ENCODE measurements at regions not wholly inside any gene's neighbourhood (a gene's known extent, or its start where the extent isn't known, plus 50 kb on each side); places are given as distances from the start of the nearest gene placed in this dataset.

GRCh38 chr4:22921936-22922335 lies 229.2 kb downstream of the GBA3 start (continued):
- TF ChIP-seq HNRNPUL1 (IDR thresholded peaks at IDR 0.05; ENCODE audit: low read length) (no peak), ZNF232 (CRISPR knock-in tag; IDR thresholded peaks at IDR 0.05) (no peak), THAP7 (CRISPR knock-in tag; IDR thresholded peaks at IDR 0.05) (no peak), NFRKB (IDR thresholded peaks at IDR 0.05; ENCODE audit: low read depth) (no peak), ZNF124 (CRISPR knock-in tag; IDR thresholded peaks at IDR 0.05) (no peak), NFE2L1 (tag; IDR thresholded peaks at IDR 0.05; ENCODE audit: borderline replicate concordance, low read depth) (no peak), MTF1 (CRISPR knock-in tag; IDR thresholded peaks at IDR 0.05; ENCODE audit: borderline replicate concordance) (no peak), PURB (CRISPR knock-in tag; IDR thresholded peaks at IDR 0.05; ENCODE audit: low read depth) (no peak)

- H3K9me1 ChIP-seq (ENCODE audit: control insufficient read depth, insufficient read depth, low read length), result no peaks in the 10 kb centered on the region
- DNase-seq (ENCODE audit: extremely low read depth in 1 of 4, low spot score in 3 of 4) (no peak), FAIRE-seq (no peak), ATAC-seq (no peak)
- H4K20me1 ChIP-seq (replicated peaks; ENCODE audit: control insufficient read depth, insufficient read depth, low read length), result no peaks in the 10 kb centered on the region
- no peak overlapping the region for H3K9ac ChIP-seq (ENCODE audit: insufficient read depth in 1 of 2, low read depth in 2 of 2, low read length in 2 of 2)
- no peaks in the 10 kb centered on the region for H3K36me3 ChIP-seq (ENCODE audit: control insufficient read depth, insufficient read depth, low read length)
- H3K4me3 ChIP-seq, result no peak overlapping the region
- in situ Hi-C loops (cut with MboI), result no loop called here
- H3K4me2 ChIP-seq (ENCODE audit: insufficient read depth, low read length), result no peak overlapping the region
- ChIA-PET CTCF (ENCODE audit: low intra/inter-chr PET ratio) (no interaction called here), POLR2A (no interaction called here)
- H3K79me2 ChIP-seq (ENCODE audit: control insufficient read depth, insufficient read depth, low read length), result no peaks in the 10 kb centered on the region
- intact Hi-C loops (cut with micrococcal nuclease), result no loop called here
- H3K27me3 ChIP-seq (ENCODE audit: control insufficient read depth in 2 of 2, insufficient read depth in 2 of 2, low read length in 2 of 2), result no peaks in the 10 kb centered on the region
- H3K9me3 ChIP-seq (replicated peaks; ENCODE audit: control insufficient read depth, insufficient read depth, low read depth, low read length), result no peaks in the 10 kb centered on the region
- no peak overlapping the region for H3K27ac ChIP-seq (ENCODE audit: extremely low read depth, low read depth, low read length)
- no peak overlapping the region for H2AFZ ChIP-seq (ENCODE audit: low read depth, low read length)
- no TSS peak for BruUV-seq (replicated peaks)
- no peaks in the 10 kb centered on the region for H3K4me1 ChIP-seq (replicated peaks in 1 of 2; ENCODE audit: control insufficient read depth in 2 of 2, insufficient read depth in 2 of 2, low read length in 2 of 2)
- TF ChIP-seq GTF2E2 (tag; IDR thresholded peaks at IDR 0.05) (no peak), MLX (CRISPR knock-in tag; conservative IDR thresholded peaks at IDR 0.05) (no peak), TRIM28 (IDR thresholded peaks at IDR 0.05) (no peak), ETS2 (tag; IDR thresholded peaks at IDR 0.05; ENCODE audit: borderline replicate concordance, poor library complexity, severe bottlenecking) (no peak), SRF (CRISPR knock-in tag; IDR thresholded peaks at IDR 0.05) (no peak), ATF6 (CRISPR knock-in tag; IDR thresholded peaks at IDR 0.05) (no peak), FOXA3 (CRISPR knock-in tag; conservative IDR thresholded peaks at IDR 0.05 in 1 of 2, IDR thresholded peaks at IDR 0.05 in 1 of 2) (no peak), ESRRB (CRISPR knock-in tag; IDR thresholded peaks at IDR 0.05; ENCODE audit: borderline replicate concordance) (no peak), U2AF2 (optimal IDR thresholded peaks at IDR 0.05; ENCODE audit: low read depth, low read length) (no peak), CCNT2 (IDR thresholded peaks at IDR 0.05; ENCODE audit: borderline replicate concordance, extremely low read depth, insufficient read length, low read depth, low read length) (no peak), ZKSCAN1 (IDR thresholded peaks at IDR 0.05; ENCODE audit: low read depth, low read length) (no peak)
These were observed 218.5 kb downstream of the GBA3 start for GRCh38 chr4:22911285-22911684.

Measured in K562 (cell line).